ENCODE measurements at regions not wholly inside any gene's neighbourhood (a gene's known extent, or its start where the extent isn't known, plus 50 kb on each side); places are given as distances from the start of the nearest gene placed in this dataset.

- 92% methylated on average over 9 of the region's 10 CpGs for WGBS (ENCODE audit: insufficient coverage)
- H3K4me3 Mint-ChIP-seq, result no peak overlapping the region
- Histone ChIP-seq H3K27me3 (ENCODE audit: control insufficient read depth, insufficient read depth, low read length) (no peaks in the 10 kb centered on the region), H3K36me3 (ENCODE audit: control insufficient read depth, insufficient read depth, low read length) (no peaks in the 10 kb centered on the region), H3K4me1 (ENCODE audit: control insufficient read depth, insufficient read depth, low read length) (no peaks in the 10 kb centered on the region), H3K4me3 (ENCODE audit: low read length) (no peak overlapping the region), H3K27ac (ENCODE audit: low read length) (no peak overlapping the region), H3K9me3 (ENCODE audit: control insufficient read depth, insufficient read depth, low read length) (no peaks in the 10 kb centered on the region)
- no peak for TF ChIP-seq CTCF (IDR thresholded peaks at IDR 0.05)
- intact Hi-C loops (cut with micrococcal nuclease), result no loop called here
- H3K9me3 Mint-ChIP-seq, result no peaks in the 10 kb centered on the region
- no peaks in the 10 kb centered on the region for H3K36me3 Mint-ChIP-seq
- DNase-seq (no peak), ATAC-seq (no peak)
- no peaks in the 10 kb centered on the region for H3K27me3 Mint-ChIP-seq (ENCODE audit: low read depth in 2 of 2)
- H3K27ac Mint-ChIP-seq, result no peak overlapping the region
- no peaks in the 10 kb centered on the region for H3K4me1 Mint-ChIP-seq
These were observed 55.0 kb upstream of the LAMA1 start for GRCh38 chr18:7172611-7173010.

- H3K27ac Mint-ChIP-seq, result no peak overlapping the region
- no peaks in the 10 kb centered on the region for H3K4me1 Mint-ChIP-seq
- H3K9me3 Mint-ChIP-seq, result no peaks in the 10 kb centered on the region
- Histone ChIP-seq H3K27me3 (ENCODE audit: control insufficient read depth, insufficient read depth, low read length) (no peaks in the 10 kb centered on the region), H3K9me3 (ENCODE audit: control insufficient read depth, insufficient read depth, low read length) (no peaks in the 10 kb centered on the region), H3K4me3 (ENCODE audit: low read length) (no peak overlapping the region), H3K27ac (ENCODE audit: low read length) (no peak overlapping the region), H3K4me1 (ENCODE audit: control insufficient read depth, insufficient read depth, low read length) (no peaks in the 10 kb centered on the region), H3K36me3 (ENCODE audit: control insufficient read depth, insufficient read depth, low read length) (no peaks in the 10 kb centered on the region)
- H3K4me3 Mint-ChIP-seq, result no peak overlapping the region
- TF ChIP-seq CTCF (IDR thresholded peaks at IDR 0.05), result no peak
- ATAC-seq (no peak), DNase-seq (no peak)
- no peaks in the 10 kb centered on the region for H3K36me3 Mint-ChIP-seq
- intact Hi-C loops (cut with micrococcal nuclease), result no loop called here
- WGBS (ENCODE audit: insufficient coverage), result 76% methylated on average over 7 of the region's 8 CpGs
- no peaks in the 10 kb centered on the region for H3K27me3 Mint-ChIP-seq (ENCODE audit: low read depth in 2 of 2)
These were observed 52.7 kb upstream of the LAMA1 start for GRCh38 chr18:7170292-7170691.

- no peak for DNase-seq
- Histone ChIP-seq H3K36me3 (ENCODE audit: control insufficient read depth, insufficient read depth, low read length) (no peaks in the 10 kb centered on the region), H3K9me3 (ENCODE audit: control insufficient read depth, insufficient read depth, low read length) (no peaks in the 10 kb centered on the region), H3K4me1 (ENCODE audit: control insufficient read depth, insufficient read depth, low read length) (no peaks in the 10 kb centered on the region), H3K4me3 (ENCODE audit: low read length) (no peak overlapping the region), H3K27ac (ENCODE audit: low read length) (no peak overlapping the region), H3K27me3 (ENCODE audit: control insufficient read depth, insufficient read depth, low read length) (no peaks in the 10 kb centered on the region)
- H3K36me3 Mint-ChIP-seq, result no peaks in the 10 kb centered on the region
- H3K9me3 Mint-ChIP-seq, result no peaks in the 10 kb centered on the region
- no peak overlapping the region for H3K27ac Mint-ChIP-seq
- intact Hi-C loops (cut with micrococcal nuclease), result no loop called here
- H3K4me3 Mint-ChIP-seq, result no peak overlapping the region
- no peaks in the 10 kb centered on the region for H3K27me3 Mint-ChIP-seq (ENCODE audit: low read depth in 2 of 2)
- ATAC-seq, result no peak
- H3K4me1 Mint-ChIP-seq, result no peaks in the 10 kb centered on the region
- 80% methylated on average over 11 of the region's 11 CpGs for WGBS (ENCODE audit: insufficient coverage)
- TF ChIP-seq CTCF (IDR thresholded peaks at IDR 0.05), result no peak
These were observed 52.0 kb upstream of the LAMA1 start for GRCh38 chr18:7169601-7170000.

GRCh38 chr18:7168408-7168807, 50.8 kb upstream of the LAMA1 start:
- Mint-ChIP-seq H3K9me3 (no peaks in the 10 kb centered on the region), H3K27me3 (ENCODE audit: low read depth in 2 of 2) (no peaks in the 10 kb centered on the region), H3K4me1 (no peaks in the 10 kb centered on the region), H3K27ac (no peak overlapping the region), H3K4me3 (no peak overlapping the region), H3K36me3 (no peaks in the 10 kb centered on the region)
- DNase-seq (no peak), ATAC-seq (no peak)
- WGBS (ENCODE audit: insufficient coverage), result 81% methylated on average over 6 of the region's 7 CpGs
- Histone ChIP-seq H3K9me3 (ENCODE audit: control insufficient read depth, insufficient read depth, low read length) (no peaks in the 10 kb centered on the region), H3K4me1 (ENCODE audit: control insufficient read depth, insufficient read depth, low read length) (no peaks in the 10 kb centered on the region), H3K36me3 (ENCODE audit: control insufficient read depth, insufficient read depth, low read length) (no peaks in the 10 kb centered on the region), H3K4me3 (ENCODE audit: low read length) (no peak overlapping the region), H3K27ac (ENCODE audit: low read length) (no peak overlapping the region), H3K27me3 (ENCODE audit: control insufficient read depth, insufficient read depth, low read length) (no peaks in the 10 kb centered on the region)
- no peak for TF ChIP-seq CTCF (IDR thresholded peaks at IDR 0.05)
- intact Hi-C loops (cut with micrococcal nuclease), result no loop called here
